Adrenal gland (tissue), 9 donors: ENCODE measurements at regions not wholly inside any gene's neighbourhood (a gene's known extent, or its start where the extent isn't known, plus 50 kb on each side); places are given as distances from the start of the nearest gene placed in this dataset.
A peak's percentile ranks its signal among the peaks of the same experiment; 100 is the strongest.

Experiments
- DNase-seq, 7 donors: peaks; one replicate each; pipeline ENCODE4 v3.0.0-alpha.2; 2019 to 2020
- H3K27ac ChIP-seq, 5 donors: fragments of 200-600 bp; sonication (generic) in 4 of 5; 1 replicate in 3 of 5; 2 replicates in 2 of 5; pipeline versions ENCODE4 v1.5.1 to v1.8.0; 2016 to 2020; ENCODE audit warnings: mild to moderate bottlenecking in 1 of 5
- H3K27me3 ChIP-seq: fragments of 200-600 bp; 2 replicates; pipeline ENCODE4 v1.8.0; 2021
- H3K36me3 ChIP-seq, 2 donors: fragments of 200-600 bp; replicated peaks in 1 of 2; 1 replicate in 1 of 2; 2 replicates in 1 of 2; pipeline versions ENCODE4 v1.5.1 to v1.8.0; 2018 to 2022
- H3K4me1 ChIP-seq, 2 donors: fragments of 200-600 bp; replicated peaks in 1 of 2; 1 replicate in 1 of 2; 2 replicates in 1 of 2; pipeline versions ENCODE4 v1.5.1 to v1.8.0; 2018 to 2021
- H3K4me3 ChIP-seq, 4 donors: fragments of 200-600 bp; sonication (generic) in 3 of 4; one replicate each; pipeline ENCODE4 v1.5.1; 2016 to 2018
- H3K9me3 ChIP-seq, 3 donors: fragments of 200-600 bp; sonication (generic) in 1 of 3; replicated peaks in 1 of 3; 1 replicate in 2 of 3; 2 replicates in 1 of 3; pipeline versions ENCODE4 v1.5.1 to v1.8.0; 2016 to 2021
- CTCF ChIP-seq, 6 experiments: fragments of 450-650 bp in 4 of 6; fragments of 200-600 bp in 2 of 6; sonication (generic) in 1 of 6; IDR thresholded peaks; 1 replicate in 5 of 6; 2 replicates in 1 of 6; pipeline versions ENCODE4 v1.5.1 to v1.8.0; 2016 to 2021; ENCODE audit warnings: antibody characterized with exemption in 6 of 6, mild to moderate bottlenecking in 2 of 6, moderate library complexity in 1 of 6
- POLR2A ChIP-seq, 2 donors: fragments of 450-650 bp; IDR thresholded peaks; one replicate each; pipeline ENCODE4 v1.6.1; 2017; ENCODE audit warnings: antibody characterized with exemption in 2 of 2, mild to moderate bottlenecking in 2 of 2, moderate library complexity in 1 of 2
- WGBS, 4 donors: extraction: QIAGEN DNeasy Blood & Tissue Kit in 2 of 4; methylation state at CpG; one replicate each; pipeline versions ENCODE4 v1.1.5 to v1.1.7; 2013 to 2017; 5-methylcytosine and 5-hydroxymethylcytosine counted together
- intact Hi-C, 2 donors: fragments of 100-400 bp; cut with DNase I; formaldehyde crosslinking; loops; one replicate each; pipeline versions ENCODE4 v1.14.1 to v1.15.0; 2022 to 2023
- donor health status: healthy with polysubstance abuse.
- donor health status: Bipolar disorder and iron deficiency.
- donor health status: DM: yes; HTN: yes; CAD: no.
- donor health status: DM: no; HTN: no; CAD: no.
- donor health status: DM: no; HTN: no; CAD: no.

- DNase-seq = no peak
- intact Hi-C loops = no loop called here
- Histone ChIP-seq H3K27me3 (no peaks in the 10 kb centered on the region), H3K9me3 (no peaks in the 10 kb centered on the region), H3K27ac (no peak overlapping the region), H3K36me3 (no peaks in the 10 kb centered on the region), H3K4me1 (peaks cover 0 to 3% of the 10 kb centered on the region in 2 donors), H3K4me3 (no peak overlapping the region)
- 82 to 93% (median 87%) methylated on average over 7 of the region's 7 CpGs for WGBS, 4 donors
- TF ChIP-seq CTCF (IDR thresholded peaks at IDR 0.05) = no peak
- no peak for TF ChIP-seq POLR2A (IDR thresholded peaks at IDR 0.05)
These were observed 75.3 kb upstream of the NCAM1 start for GRCh38 chr11:112885744-112886433.

GRCh38 chr11:112886434-112887370 is 74.5 kb upstream of the NCAM1 start:
- no peak for DNase-seq
- no peaks in the 10 kb centered on the region for H3K9me3 ChIP-seq
- no peak for TF ChIP-seq CTCF (IDR thresholded peaks at IDR 0.05)
- no peak for TF ChIP-seq POLR2A (IDR thresholded peaks at IDR 0.05)
- no peak overlapping the region for H3K27ac ChIP-seq
- H3K27me3 ChIP-seq = no peaks in the 10 kb centered on the region
- H3K4me1 ChIP-seq = peaks cover 0 to 3% of the 10 kb centered on the region in 2 donors
- WGBS, 4 donors = 75 to 78% (median 76%) methylated on average over 5 to 7 of the region's 7 CpGs
- no peaks in the 10 kb centered on the region for H3K36me3 ChIP-seq
- intact Hi-C loops = no loop called here
- no peak overlapping the region for H3K4me3 ChIP-seq

- no peak overlapping the region for H3K27ac ChIP-seq
- no peaks in the 10 kb centered on the region for H3K27me3 ChIP-seq
- intact Hi-C loops = no loop called here
- 88 to 94% (median 93%) methylated on average over 3 of the region's 3 CpGs for WGBS, 4 donors
- no peaks in the 10 kb centered on the region for H3K36me3 ChIP-seq
- TF ChIP-seq POLR2A (IDR thresholded peaks at IDR 0.05) = no peak
- no peak for TF ChIP-seq CTCF (IDR thresholded peaks at IDR 0.05)
- peaks cover 0 to under 1% of the 10 kb centered on the region in 2 donors for H3K4me1 ChIP-seq
- no peak for DNase-seq
- H3K9me3 ChIP-seq = no peaks in the 10 kb centered on the region
- no peak overlapping the region for H3K4me3 ChIP-seq
These were observed 71.8 kb upstream of the NCAM1 start for GRCh38 chr11:112889446-112889845.

GRCh38 chr11:112899235-112900006 is 61.8 kb upstream of the NCAM1 start:
- no peaks in the 10 kb centered on the region for H3K36me3 ChIP-seq
- WGBS, 4 donors = 72 to 82% (median 80%) methylated on average over 4 of the region's 4 CpGs
- DNase-seq = peak in 1 of 7 donors; percentile 14
- H3K4me3 ChIP-seq = no peak overlapping the region
- no peaks in the 10 kb centered on the region for H3K9me3 ChIP-seq
- no peak overlapping the region for H3K27ac ChIP-seq
- no peaks in the 10 kb centered on the region for H3K27me3 ChIP-seq
- H3K4me1 ChIP-seq = peaks cover 0 to 10% of the 10 kb centered on the region in 2 donors
- intact Hi-C loops = no loop called here
- TF ChIP-seq CTCF (IDR thresholded peaks at IDR 0.05) (no peak), POLR2A (IDR thresholded peaks at IDR 0.05) (no peak)
